SH-SY5Y (cell line): ENCODE measurements at regions not wholly inside any gene's neighbourhood (a gene's known extent, or its start where the extent isn't known, plus 50 kb on each side); places are given as distances from the start of the nearest gene placed in this dataset.

Source experiments
- GATA2 ChIP-seq: IDR thresholded peaks from 2 replicates; pipeline ENCODE4 v1.6.1; 2011; ENCODE audit warnings: mild to moderate bottlenecking, low read depth, low read length
- GATA3 ChIP-seq: IDR thresholded peaks from 2 replicates; pipeline ENCODE4 v1.6.1; 2011; ENCODE audit warnings: low read depth, mild to moderate bottlenecking, low read length, moderate library complexity

DNA sequence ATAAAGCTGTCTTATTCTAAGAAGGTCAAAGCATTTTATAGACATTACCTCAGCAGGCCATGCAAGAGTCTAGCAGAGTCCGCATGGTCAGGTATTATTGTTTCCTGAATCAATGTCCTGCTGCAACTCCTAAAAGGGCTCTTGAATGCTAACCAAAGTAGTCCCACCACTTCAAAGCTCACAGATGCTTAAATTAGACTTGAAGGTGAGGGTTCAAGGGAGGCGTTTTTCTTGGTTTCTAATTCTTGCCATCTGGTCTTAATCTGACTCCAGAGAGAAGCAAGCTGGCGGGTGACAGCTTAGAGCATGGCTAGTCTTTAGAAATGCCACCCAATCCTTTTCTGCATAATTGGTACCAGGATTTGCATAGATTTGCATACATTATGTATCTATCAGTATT is 226.3 kb downstream of the MREG start:
- TF ChIP-seq GATA2 (no peak), GATA3 (no peak)
